Transverse colon (tissue), 4 donors: ENCODE measurements at regions not wholly inside any gene's neighbourhood (a gene's known extent, or its start where the extent isn't known, plus 50 kb on each side); places are given as distances from the start of the nearest gene placed in this dataset.

ENCODE experiments used
- DNase-seq: peaks from one replicate; pipeline ENCODE4 v3.0.0-alpha.2; 2019
- H3K27ac ChIP-seq, 4 donors: fragments of 200-600 bp; sonication (generic); 2 replicates each; pipeline ENCODE4 v1.5.1; 2016 to 2018; ENCODE audit warnings: inconsistent platforms in 4 of 4
- H3K27me3 ChIP-seq: fragments of 200-600 bp; sonication (generic); 2 replicates; pipeline ENCODE4 v1.5.1; 2017; ENCODE audit warnings: inconsistent platforms
- H3K36me3 ChIP-seq, 4 donors: fragments of 200-600 bp; sonication (generic); 2 replicates each; pipeline ENCODE4 v1.5.1; 2017 to 2019; ENCODE audit warnings: inconsistent platforms in 4 of 4
- H3K4me1 ChIP-seq, 4 donors: fragments of 200-600 bp; sonication (generic); 2 replicates each; pipeline ENCODE4 v1.5.1; 2017 to 2020; ENCODE audit warnings: inconsistent platforms in 4 of 4
- H3K4me3 ChIP-seq, 4 donors: fragments of 200-600 bp; sonication (generic); 1 replicate in 1 of 4; 2 replicates in 3 of 4; pipeline versions ENCODE4 v1.5.1 to v1.6.1; 2017 to 2019; ENCODE audit warnings: inconsistent platforms in 4 of 4
- H3K9me3 ChIP-seq, 2 donors: fragments of 200-600 bp; sonication (generic); 2 replicates each; pipeline ENCODE4 v1.5.1; 2017 to 2019; ENCODE audit warnings: inconsistent platforms in 2 of 2
- CTCF ChIP-seq, 5 experiments: fragments of 200-600 bp in 3 of 5; fragments of 450-650 bp in 2 of 5; sonication (generic) in 3 of 5; IDR thresholded peaks; 1 replicate in 2 of 5; 2 replicates in 3 of 5; pipeline ENCODE4 v1.5.1; 2016 to 2017; ENCODE audit warnings: antibody characterized with exemption in 5 of 5, inconsistent platforms in 3 of 5, mild to moderate bottlenecking in 2 of 5, moderate library complexity in 1 of 5
- EP300 ChIP-seq: sonication (generic); formaldehyde crosslinking; IDR thresholded peaks from one replicate; pipeline ENCODE4 v1.6.1; 2017; ENCODE audit warnings: antibody characterized with exemption, low read depth
- POLR2A ChIP-seq: fragments of 450-650 bp; IDR thresholded peaks from one replicate; pipeline ENCODE4 v1.6.1; 2016; ENCODE audit warnings: antibody characterized with exemption, mild to moderate bottlenecking, moderate library complexity
- POLR2AphosphoS5 ChIP-seq, 3 donors: sonication (generic); formaldehyde crosslinking; IDR thresholded peaks; one replicate each; pipeline ENCODE4 v1.6.1; 2016; ENCODE audit warnings: antibody characterized with exemption in 3 of 3
- WGBS, 2 donors: methylation state at CpG; one replicate each; pipeline ENCODE4 v1.1.5; 2018; ENCODE audit warnings: low coverage in 1 of 2; 5-methylcytosine and 5-hydroxymethylcytosine counted together
- in situ Hi-C, 4 donors: fragments of 200-750 bp; cut with MboI; loops; one replicate each; pipeline versions ENCODE4 v1.15.0 to v1.15.1; 2017; ENCODE audit warnings: low sequenced_read_pairs in 3 of 4, low pct_ligation_motif_present in 1 of 4, low pct_unique_long_range_greater_than_20kb in 1 of 4
- intact Hi-C: fragments of 100-400 bp; cut with DNase I; formaldehyde crosslinking; loops from one replicate; pipeline ENCODE4 v1.15.1; 2023; ENCODE audit warnings: low total_unique reads

GRCh38 chr13:47112903-47113299 is 216.0 kb upstream of the HTR2A start:
- Histone ChIP-seq H3K27me3 (no peaks in the 10 kb centered on the region), H3K27ac (no peak overlapping the region), H3K4me1 (no peaks in the 10 kb centered on the region), H3K36me3 (no peaks in the 10 kb centered on the region), H3K4me3 (no peak overlapping the region), H3K9me3 (no peaks in the 10 kb centered on the region)
- TF ChIP-seq CTCF (IDR thresholded peaks at IDR 0.05) = no peak
- TF ChIP-seq POLR2AphosphoS5 (IDR thresholded peaks at IDR 0.05) = no peak
- TF ChIP-seq EP300 = no peak
- TF ChIP-seq POLR2A = no peak
- intact Hi-C loops = no loop called here
- in situ Hi-C loops = no loop called here
- no peak for DNase-seq
- WGBS, 2 donors = 40 to 60% methylated on average over 1 of the region's 1 CpG

GRCh38 chr13:47112205-47112902 is 215.5 kb upstream of the HTR2A start:
- Histone ChIP-seq H3K27me3 (no peaks in the 10 kb centered on the region), H3K27ac (no peak overlapping the region), H3K4me1 (no peaks in the 10 kb centered on the region), H3K9me3 (no peaks in the 10 kb centered on the region), H3K36me3 (no peaks in the 10 kb centered on the region), H3K4me3 (no peak overlapping the region)
- no peak for DNase-seq
- TF ChIP-seq EP300 (no peak), POLR2A (no peak), POLR2AphosphoS5 (IDR thresholded peaks at IDR 0.05) (no peak), CTCF (IDR thresholded peaks at IDR 0.05) (no peak)
- 68 to 76% methylated on average over 4 of the region's 4 CpGs for WGBS, 2 donors
- intact Hi-C loops = no loop called here
- in situ Hi-C loops = no loop called here

- Histone ChIP-seq H3K27ac (no peak overlapping the region), H3K4me1 (no peaks in the 10 kb centered on the region), H3K4me3 (no peak overlapping the region), H3K9me3 (no peaks in the 10 kb centered on the region), H3K36me3 (no peaks in the 10 kb centered on the region), H3K27me3 (no peaks in the 10 kb centered on the region)
- no peak for DNase-seq
- 37 to 68% methylated on average over 3 of the region's 3 CpGs for WGBS, 2 donors
- intact Hi-C loops (no loop called here), in situ Hi-C loops (no loop called here)
- TF ChIP-seq EP300 = no peak
- no peak for TF ChIP-seq CTCF (IDR thresholded peaks at IDR 0.05)
- TF ChIP-seq POLR2AphosphoS5 (IDR thresholded peaks at IDR 0.05) = no peak
- no peak for TF ChIP-seq POLR2A
Measured at GRCh38 chr13:47111499-47111898, 214.6 kb upstream of the HTR2A start.

- WGBS, 2 donors = 92 to 96% methylated on average over 5 to 12 of the region's 12 CpGs
- in situ Hi-C loops = no loop called here
- intact Hi-C loops = no loop called here
- Histone ChIP-seq H3K27me3 (no peaks in the 10 kb centered on the region), H3K4me3 (no peak overlapping the region), H3K9me3 (no peaks in the 10 kb centered on the region), H3K4me1 (no peaks in the 10 kb centered on the region), H3K36me3 (no peaks in the 10 kb centered on the region), H3K27ac (no peak overlapping the region)
- no peak for TF ChIP-seq CTCF (IDR thresholded peaks at IDR 0.05)
- no peak for TF ChIP-seq POLR2A
- no peak for TF ChIP-seq EP300
- DNase-seq = no peak
Measured at GRCh38 chr13:47110833-47111240, 214.0 kb upstream of the HTR2A start.
